Loucy (cell line): ENCODE measurements at regions not wholly inside any gene's neighbourhood (a gene's known extent, or its start where the extent isn't known, plus 50 kb on each side); places are given as distances from the start of the nearest gene placed in this dataset.

ENCODE experiments used
- EZH2phosphoT487 ChIP-seq: fragments of 200-600 bp; IDR thresholded peaks from 2 replicates; pipeline ENCODE4 v1.6.1; 2018; ENCODE audit warnings: antibody characterized with exemption, mild to moderate bottlenecking, moderate library complexity, borderline replicate concordance
- TF ChIP-seq, protein P1 (sequence below): fragments of 200-600 bp; sonication (generic); conservative IDR thresholded peaks from 2 replicates; pipeline ENCODE4 v1.5.1; 2014; ENCODE audit warnings: mild to moderate bottlenecking, antibody characterized with exemption, low read length

DNA sequence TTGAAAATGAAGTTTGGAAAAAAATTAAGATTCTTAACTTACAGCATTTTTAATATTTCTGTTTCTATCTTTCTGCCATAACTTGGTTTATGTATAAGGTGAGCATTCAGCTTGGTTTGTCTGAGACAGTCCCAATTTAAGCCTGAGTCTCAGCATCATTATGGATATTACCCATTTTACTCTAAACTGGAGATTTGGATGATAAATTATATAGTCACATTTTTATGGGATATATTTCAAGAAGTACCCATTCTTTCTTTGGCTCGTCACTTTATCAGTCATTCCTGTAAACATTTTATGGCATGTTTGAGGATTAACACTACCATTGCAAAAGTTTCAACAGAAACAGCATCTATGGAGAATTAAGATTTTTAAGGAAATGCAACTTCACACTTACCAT is 1129.0 kb upstream of the PCDH9 start:
- TF ChIP-seq, protein P1, sequence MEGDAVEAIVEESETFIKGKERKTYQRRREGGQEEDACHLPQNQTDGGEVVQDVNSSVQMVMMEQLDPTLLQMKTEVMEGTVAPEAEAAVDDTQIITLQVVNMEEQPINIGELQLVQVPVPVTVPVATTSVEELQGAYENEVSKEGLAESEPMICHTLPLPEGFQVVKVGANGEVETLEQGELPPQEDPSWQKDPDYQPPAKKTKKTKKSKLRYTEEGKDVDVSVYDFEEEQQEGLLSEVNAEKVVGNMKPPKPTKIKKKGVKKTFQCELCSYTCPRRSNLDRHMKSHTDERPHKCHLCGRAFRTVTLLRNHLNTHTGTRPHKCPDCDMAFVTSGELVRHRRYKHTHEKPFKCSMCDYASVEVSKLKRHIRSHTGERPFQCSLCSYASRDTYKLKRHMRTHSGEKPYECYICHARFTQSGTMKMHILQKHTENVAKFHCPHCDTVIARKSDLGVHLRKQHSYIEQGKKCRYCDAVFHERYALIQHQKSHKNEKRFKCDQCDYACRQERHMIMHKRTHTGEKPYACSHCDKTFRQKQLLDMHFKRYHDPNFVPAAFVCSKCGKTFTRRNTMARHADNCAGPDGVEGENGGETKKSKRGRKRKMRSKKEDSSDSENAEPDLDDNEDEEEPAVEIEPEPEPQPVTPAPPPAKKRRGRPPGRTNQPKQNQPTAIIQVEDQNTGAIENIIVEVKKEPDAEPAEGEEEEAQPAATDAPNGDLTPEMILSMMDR: no peak
- no peak for TF ChIP-seq EZH2phosphoT487
